ENCODE measurements at regions not wholly inside any gene's neighbourhood (a gene's known extent, or its start where the extent isn't known, plus 50 kb on each side); places are given as distances from the start of the nearest gene placed in this dataset.

DNA sequence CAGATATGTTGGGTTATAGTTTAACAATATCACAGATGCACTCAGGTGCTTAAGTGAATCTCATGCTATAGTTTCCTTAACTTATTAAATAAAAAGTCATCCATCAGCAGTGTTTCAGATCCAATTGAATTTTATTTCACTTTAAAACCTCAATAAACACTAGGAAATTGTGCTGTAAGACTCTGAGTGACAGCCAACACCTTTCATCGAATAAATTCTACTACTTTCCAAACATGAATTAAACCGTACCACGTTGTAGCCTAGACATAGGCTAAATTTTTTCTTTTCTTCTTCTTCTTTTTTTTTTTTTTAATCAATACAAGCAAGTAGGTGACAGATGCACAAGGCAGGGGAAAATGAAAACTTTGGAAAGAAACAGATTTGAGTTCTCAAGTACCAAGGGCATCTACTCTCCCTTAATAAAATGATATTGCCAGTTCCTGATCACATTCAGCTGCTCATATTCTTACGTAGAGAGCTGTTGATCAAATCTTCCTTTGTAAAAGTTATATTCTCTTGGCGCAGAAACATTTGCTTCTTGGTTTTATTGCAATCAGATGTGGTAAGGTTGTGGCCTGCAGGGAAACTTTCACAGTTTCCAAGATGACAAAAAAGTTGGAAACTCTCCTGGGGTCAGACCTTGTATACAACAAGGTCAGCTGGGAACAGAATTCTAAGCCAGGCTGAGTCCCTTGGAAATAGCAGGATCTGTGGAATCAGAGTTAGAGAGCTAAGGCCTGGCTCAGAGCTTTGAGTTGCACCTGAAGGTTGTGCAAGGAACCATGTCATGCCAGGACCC, 147.7 kb downstream of the CD47 start:
- no peaks in the 10 kb centered on the region for H3K36me3 Mint-ChIP-seq (ENCODE audit: low read depth)
- TF ChIP-seq, protein P1, sequence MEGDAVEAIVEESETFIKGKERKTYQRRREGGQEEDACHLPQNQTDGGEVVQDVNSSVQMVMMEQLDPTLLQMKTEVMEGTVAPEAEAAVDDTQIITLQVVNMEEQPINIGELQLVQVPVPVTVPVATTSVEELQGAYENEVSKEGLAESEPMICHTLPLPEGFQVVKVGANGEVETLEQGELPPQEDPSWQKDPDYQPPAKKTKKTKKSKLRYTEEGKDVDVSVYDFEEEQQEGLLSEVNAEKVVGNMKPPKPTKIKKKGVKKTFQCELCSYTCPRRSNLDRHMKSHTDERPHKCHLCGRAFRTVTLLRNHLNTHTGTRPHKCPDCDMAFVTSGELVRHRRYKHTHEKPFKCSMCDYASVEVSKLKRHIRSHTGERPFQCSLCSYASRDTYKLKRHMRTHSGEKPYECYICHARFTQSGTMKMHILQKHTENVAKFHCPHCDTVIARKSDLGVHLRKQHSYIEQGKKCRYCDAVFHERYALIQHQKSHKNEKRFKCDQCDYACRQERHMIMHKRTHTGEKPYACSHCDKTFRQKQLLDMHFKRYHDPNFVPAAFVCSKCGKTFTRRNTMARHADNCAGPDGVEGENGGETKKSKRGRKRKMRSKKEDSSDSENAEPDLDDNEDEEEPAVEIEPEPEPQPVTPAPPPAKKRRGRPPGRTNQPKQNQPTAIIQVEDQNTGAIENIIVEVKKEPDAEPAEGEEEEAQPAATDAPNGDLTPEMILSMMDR (IDR thresholded peaks at IDR 0.05), result no peak
- CTCF ChIA-PET, result interaction anchor here (7.8 kb wide), 1 partner anchor 15 kb away, joined by 61 read pairs; no protein-coding TSS in a partner anchor
- peak overlapping the region; percentile 8 for H3K27ac Mint-ChIP-seq
- DNase-seq, result no peak
- no peak overlapping the region for H3K4me3 Mint-ChIP-seq
- ATAC-seq, result no peak
- peaks cover 2% of the 10 kb centered on the region for H3K9me3 Mint-ChIP-seq
- no peaks in the 10 kb centered on the region for H3K27me3 Mint-ChIP-seq
- POLR2A ChIA-PET, result interaction anchor here (0.5 to 1.3 kb wide), 2 partner anchors 96 to 263 kb away, joined by 3 to 4 read pairs; no protein-coding TSS in a partner anchor
- intact Hi-C loops (cut with micrococcal nuclease), result loop anchor here (5.0 kb wide), 2 partner anchors 44 to 144 kb away; no protein-coding TSS in a partner anchor
- H3K4me1 Mint-ChIP-seq (ENCODE audit: low read depth), result peaks cover 29% of the 10 kb centered on the region

DNA sequence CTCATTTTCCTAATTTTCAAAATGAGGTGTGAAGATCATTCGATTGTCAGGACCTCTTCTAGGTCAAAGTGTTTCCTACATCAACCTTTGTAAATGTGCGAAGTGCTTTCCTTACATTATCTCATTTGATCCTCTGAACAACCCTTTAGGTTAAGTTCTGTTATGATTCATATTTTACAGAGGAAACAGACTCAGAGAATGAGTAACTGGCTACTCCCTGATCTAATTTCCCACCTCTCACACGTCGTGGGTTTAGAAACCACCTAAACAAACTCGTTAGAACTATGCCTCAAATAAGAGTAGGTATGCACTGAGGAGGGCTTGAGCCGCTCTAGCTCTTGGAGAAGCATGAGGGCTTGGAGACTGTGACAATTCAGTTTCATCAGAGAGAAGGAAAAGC, 148.6 kb downstream of the CD47 start:
- CTCF ChIA-PET, result interaction anchor here (7.8 kb wide), 1 partner anchor 14 kb away, joined by 61 read pairs; no protein-coding TSS in a partner anchor
- ATAC-seq, result peak; percentile 96

DNA sequence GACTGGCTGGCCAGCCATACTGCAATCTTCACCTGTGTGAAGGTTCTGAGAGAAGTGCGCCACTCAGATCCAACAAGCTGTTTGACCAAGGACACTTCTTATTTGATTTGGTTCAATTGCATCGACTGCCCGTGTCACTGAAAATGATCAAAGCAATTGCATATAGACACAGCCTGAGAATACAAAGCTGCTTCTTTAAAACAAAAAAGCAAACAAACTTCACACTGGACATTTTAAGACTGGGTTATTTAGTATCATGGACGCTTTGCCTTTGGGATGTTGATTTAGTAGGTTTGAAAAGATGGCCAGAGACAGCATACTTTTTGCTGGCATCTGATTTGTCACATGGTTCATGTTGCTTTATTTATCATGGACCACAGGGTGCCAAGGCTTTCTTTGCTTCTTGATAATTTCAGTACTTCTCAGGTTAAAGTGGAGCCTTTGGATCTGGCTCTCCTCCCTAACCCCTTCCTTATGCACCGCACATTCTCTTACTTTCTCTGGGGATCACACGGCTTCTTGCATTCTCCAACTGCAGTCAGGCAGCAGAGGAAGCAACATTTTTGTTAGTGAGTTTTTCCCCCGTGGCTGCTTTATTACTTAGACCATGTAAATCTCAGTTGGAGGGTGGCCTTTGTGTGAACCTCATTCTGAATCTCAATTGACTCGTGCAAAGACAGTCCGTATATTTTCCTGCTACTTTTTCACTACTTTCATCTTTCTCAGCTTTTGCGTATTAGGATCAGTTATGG, 151.0 kb downstream of the CD47 start:
- Mint-ChIP-seq H3K27ac (no peak overlapping the region), H3K4me1 (ENCODE audit: low read depth) (peaks cover 31% of the 10 kb centered on the region), H3K36me3 (ENCODE audit: low read depth) (no peaks in the 10 kb centered on the region), H3K27me3 (no peaks in the 10 kb centered on the region), H3K4me3 (no peak overlapping the region), H3K9me3 (no peaks in the 10 kb centered on the region)
- intact Hi-C loops (cut with micrococcal nuclease), result loop anchor here (5.0 kb wide), 2 partner anchors 47 to 147 kb away; no protein-coding TSS in a partner anchor
- CTCF ChIA-PET, result interaction anchor here (1.0 to 7.8 kb wide), 5 partner anchors 11 to 132 kb away, joined by 3 to 61 read pairs (median 3); no protein-coding TSS in a partner anchor
- ATAC-seq, result no peak
- DNase-seq, result no peak
- TF ChIP-seq, protein P1 (IDR thresholded peaks at IDR 0.05), result no peak
- POLR2A ChIA-PET, result no interaction called here

More for the DNA sequence above, 148.6 kb downstream of the CD47 start:
- POLR2A ChIA-PET, result interaction anchor here (0.5 to 1.3 kb wide), 2 partner anchors 37 to 264 kb away, joined by 3 read pairs; no protein-coding TSS in a partner anchor
- peak; percentile 61 for DNase-seq
- Mint-ChIP-seq H3K27ac (peak overlapping the region; percentile 56), H3K9me3 (peaks cover 2% of the 10 kb centered on the region), H3K4me1 (ENCODE audit: low read depth) (peaks cover 31% of the 10 kb centered on the region), H3K4me3 (no peak overlapping the region), H3K27me3 (no peaks in the 10 kb centered on the region), H3K36me3 (ENCODE audit: low read depth) (no peaks in the 10 kb centered on the region)
- TF ChIP-seq, protein P1 (IDR thresholded peaks at IDR 0.05), result no peak
- intact Hi-C loops (cut with micrococcal nuclease), result loop anchor here (5.0 kb wide), 2 partner anchors 45 to 145 kb away; no protein-coding TSS in a partner anchor

DNA sequence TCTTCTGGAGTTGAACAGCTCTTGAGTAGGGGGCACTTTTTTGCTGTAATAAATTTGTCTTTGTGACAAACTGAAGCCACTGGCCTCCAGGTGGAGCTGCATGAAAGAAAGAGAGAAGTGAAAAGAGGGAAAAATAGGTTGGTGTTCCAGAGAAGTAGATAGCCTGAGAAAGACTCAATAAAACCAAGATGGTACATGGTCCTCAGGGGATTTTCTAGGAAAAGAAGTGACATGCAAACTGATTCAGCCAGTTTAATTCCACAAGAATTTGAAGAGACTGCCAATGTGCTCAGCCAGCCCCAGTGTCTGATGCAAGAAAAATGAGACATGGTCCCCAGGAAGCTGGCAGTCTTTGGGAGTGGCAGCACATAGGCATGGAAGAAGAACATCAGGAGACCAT, 152.7 kb downstream of the CD47 start:
- ATAC-seq, result no peak
- POLR2A ChIA-PET, result no interaction called here
- peak; percentile 18 for DNase-seq
- Mint-ChIP-seq H3K27ac (no peak overlapping the region), H3K4me3 (no peak overlapping the region), H3K9me3 (peaks cover 5% of the 10 kb centered on the region), H3K27me3 (peaks cover 2% of the 10 kb centered on the region), H3K4me1 (ENCODE audit: low read depth) (peaks cover 22% of the 10 kb centered on the region), H3K36me3 (ENCODE audit: low read depth) (no peaks in the 10 kb centered on the region)
- TF ChIP-seq, protein P1 (IDR thresholded peaks at IDR 0.05), result peak; percentile 26
- intact Hi-C loops (cut with micrococcal nuclease), result no loop called here
- CTCF ChIA-PET, result interaction anchor here (0.6 to 7.8 kb wide), 8 partner anchors 10 to 539 kb away, joined by 3 to 61 read pairs (median 4); no protein-coding TSS in a partner anchor
